HG02981 (cell line): ENCODE measurements at regions not wholly inside any gene's neighbourhood (a gene's known extent, or its start where the extent isn't known, plus 50 kb on each side); places are given as distances from the start of the nearest gene placed in this dataset.
"Not testable (repeated sequence)": the region's sequence is repeated elsewhere in the genome, so short reads cannot be mapped to it uniquely, and the experiment has no call there.

Source experiments
- ATAC-seq: cut with Tn5 transposase; IDR thresholded peaks from one replicate; pipeline ENCODE4 v1.9.1; 2021; ENCODE audit warnings: mild to moderate bottlenecking, moderate library complexity; ENCODE audit not compliant: unreplicated experiment

DNA sequence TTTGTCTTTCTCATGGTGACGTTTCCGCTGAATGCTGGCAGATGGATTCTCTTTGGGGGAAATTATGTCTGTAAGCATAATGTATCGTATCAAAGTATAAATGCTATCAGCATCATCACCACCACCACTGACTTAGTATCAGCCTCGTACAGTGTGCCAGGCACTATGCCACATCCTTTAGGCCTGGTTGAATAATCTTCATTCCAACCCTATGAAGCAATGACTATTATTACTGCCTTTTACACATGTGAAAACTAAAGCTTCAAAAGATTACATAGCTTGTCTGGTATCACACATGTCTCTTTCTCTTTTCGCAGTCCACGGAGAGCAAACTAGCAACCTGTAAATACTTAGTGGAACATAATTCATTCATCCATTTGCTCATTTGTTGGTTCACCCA is 166.7 kb upstream of the PRICKLE2 start:
- ATAC-seq, result no peak

DNA sequence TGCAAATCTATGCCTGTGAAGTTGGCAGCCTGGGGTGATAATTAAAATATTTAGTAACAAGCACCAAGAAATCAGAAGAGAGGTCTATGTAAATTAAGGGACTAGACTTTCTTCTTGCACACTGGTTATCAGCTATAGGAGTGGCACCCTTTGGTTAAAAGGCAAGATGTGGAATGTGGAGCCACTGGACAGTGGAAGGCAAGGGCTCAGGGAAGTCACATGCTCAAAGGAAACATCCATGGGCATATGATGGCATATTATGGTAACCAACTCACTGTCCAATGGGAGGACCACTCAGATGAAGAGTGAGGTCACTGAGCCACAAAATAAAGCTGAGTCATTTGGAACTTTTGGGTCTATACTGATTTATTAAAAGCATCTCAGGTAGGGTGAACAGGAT is 165.6 kb upstream of the PRICKLE2 start:
- no peak for ATAC-seq

DNA sequence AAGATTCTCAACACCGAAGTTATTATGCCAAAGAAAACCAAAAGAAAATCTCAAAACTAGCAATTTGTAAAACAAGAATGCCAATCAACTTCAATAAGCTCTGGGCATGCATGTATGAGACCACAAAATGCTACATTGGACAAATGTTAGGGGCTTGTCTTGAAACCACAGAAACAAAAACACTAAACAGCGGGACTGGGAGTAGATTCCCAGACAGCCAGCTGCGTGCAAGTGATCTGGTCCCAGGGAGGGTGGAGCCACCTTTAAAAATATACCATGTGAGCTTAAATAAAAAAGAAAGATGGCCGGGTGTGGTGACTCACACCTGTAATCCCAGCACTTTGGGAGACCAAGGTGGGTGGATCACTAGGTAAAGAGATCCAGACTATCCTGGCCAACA is 163.6 kb upstream of the PRICKLE2 start:
- ATAC-seq, result no peak

DNA sequence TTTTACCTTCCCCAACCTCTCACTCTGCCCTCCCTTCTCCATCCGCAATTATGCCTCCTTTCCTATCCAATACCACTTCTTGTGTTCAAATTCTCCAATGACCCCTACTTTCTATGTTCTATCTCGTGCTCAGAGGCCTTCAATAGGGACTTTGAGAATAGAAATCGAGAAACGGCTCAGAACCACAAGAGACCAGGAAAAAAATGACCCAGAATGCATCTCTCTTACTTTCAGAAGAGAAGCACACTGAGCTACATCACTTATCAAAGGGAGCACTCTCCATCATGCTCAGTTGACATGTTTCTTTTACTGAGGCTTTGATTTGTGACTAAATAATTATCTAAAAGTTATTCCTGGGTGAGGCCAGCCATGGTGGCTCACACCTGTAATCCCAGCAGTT is 162.4 kb upstream of the PRICKLE2 start:
- no peak for ATAC-seq

DNA sequence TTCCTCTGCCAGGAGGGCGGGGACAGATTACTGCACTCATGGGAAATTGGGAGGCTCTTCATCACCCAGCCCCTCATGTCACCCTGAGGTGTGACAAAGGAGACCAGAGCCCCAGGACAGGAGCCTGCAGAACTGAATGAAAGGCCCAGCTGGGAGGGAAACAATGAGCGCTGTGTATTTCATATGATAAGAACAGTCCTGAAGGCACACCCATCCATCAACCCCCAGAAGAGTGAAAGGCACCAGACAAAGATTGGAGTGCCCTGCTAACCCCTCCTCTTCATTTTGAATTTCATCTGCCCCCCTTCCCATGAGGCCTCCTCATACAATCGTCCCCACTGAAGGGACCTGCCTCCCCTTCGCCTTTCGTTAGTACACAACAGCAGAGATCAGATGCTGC is 160.0 kb upstream of the PRICKLE2 start:
- ATAC-seq, result no peak

DNA sequence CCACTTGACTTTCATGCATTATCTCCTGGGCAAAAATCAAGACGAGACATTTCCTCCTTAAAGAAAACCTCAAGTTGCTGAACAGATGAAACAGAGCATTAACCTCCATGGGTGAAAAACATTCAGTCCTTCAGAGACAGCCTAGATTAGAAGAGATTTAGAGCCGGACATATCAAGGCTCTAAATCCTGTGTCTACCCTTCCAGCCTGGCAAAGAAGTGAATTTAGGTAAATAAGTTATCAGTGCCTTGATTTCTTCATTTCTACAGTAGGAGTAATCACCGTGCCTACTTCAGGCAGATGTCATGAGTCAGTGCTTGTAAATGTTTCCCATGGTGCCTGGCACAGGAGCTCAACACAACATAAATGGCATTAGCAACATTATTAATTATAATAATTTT is 159.3 kb upstream of the PRICKLE2 start:
- ATAC-seq, result no peak

DNA sequence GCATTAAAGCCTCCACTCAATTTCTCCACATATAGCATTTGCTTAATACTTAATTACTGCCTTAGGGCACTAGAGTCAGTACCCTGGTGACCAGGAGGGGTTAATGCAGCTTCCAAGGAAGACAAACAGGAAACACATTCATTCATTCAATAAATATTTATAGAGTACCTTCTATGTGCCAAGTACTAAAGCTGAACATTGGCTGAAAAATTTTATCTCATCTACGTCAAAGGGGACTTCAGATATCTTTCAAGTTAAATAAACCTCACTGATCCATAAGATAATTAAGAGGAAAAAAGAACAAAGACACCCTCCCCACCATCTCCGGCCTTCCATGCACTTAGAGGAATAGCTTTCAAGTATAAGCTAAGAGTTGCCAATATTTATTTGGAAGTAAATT is 156.9 kb upstream of the PRICKLE2 start:
- ATAC-seq, result no peak

DNA sequence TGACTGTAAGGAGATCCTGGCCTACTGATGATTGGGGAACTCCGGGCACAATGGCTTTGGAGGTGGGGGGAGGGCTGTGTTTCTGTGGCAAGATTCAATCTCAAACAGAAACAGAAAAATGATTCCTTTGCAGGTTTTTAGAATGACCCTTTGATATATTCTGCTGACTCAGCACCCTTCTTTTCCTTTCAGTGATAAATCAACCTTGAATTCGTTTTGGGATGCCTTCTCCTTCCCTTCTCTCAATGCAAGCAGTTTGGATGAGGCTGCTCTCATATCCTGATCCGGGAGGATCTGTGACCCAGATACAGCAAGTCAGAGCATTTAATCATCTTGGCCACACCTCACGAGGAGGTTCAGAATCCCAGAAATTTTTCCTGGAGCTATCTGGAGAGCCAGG is 156.1 kb upstream of the PRICKLE2 start:
- ATAC-seq, result no peak

DNA sequence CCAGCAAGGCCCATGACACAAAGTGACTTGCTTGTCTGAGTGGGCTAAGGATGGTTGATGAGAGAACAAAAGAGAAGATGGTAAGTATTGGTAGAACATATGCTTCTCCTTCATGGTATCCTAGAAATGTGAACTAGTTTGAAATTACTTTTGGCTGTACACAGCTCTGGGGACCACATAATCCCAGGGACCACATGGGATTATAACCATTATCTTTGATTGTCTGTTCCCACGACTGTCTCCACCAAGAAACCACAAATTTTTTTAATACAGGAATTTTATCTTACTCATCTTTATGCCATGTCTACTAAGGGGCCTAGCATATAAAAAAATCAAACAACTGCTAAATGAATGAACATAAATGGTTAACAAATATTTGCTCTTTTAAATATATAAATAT is 155.3 kb upstream of the PRICKLE2 start:
- no peak for ATAC-seq

DNA sequence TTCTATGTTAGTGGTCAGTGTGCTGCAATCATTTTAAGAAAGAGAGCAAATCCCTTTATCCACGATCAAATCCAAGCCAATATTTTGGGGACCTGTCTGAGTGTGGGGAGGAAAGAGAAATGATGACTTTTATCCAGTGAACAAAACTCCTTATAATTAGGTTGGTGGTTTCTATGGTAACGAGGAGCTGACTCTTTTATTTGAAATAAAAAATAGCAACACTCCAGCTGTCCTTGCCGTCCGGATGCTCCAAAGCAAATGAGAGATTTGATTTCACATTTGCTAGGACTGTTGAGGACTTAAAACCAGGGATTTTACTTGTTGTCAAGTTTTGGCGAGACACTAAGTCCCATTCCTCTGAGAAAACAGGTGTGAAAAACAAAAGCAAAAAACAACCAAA is 154.0 kb upstream of the PRICKLE2 start:
- ATAC-seq, result no peak

DNA sequence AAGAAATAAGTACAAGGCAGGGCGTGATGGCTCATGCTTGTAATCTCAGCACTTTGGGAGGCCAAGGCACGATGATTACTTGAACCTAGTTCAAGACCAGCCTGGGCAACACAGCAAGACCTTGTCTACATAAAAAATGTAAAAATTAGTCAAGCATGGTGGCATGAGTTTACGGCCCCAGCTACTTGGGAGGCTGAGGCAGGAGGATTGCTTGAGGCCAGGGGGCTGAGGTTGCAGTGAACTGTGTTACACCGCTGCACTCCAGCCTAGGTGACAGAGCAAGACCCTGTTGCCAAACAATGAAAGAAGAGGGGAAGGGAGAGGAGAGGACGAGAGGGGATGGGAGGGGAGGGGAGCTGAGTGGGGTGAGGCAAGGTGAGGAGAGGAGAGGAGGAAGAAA is 152.7 kb upstream of the PRICKLE2 start:
- no peak for ATAC-seq

DNA sequence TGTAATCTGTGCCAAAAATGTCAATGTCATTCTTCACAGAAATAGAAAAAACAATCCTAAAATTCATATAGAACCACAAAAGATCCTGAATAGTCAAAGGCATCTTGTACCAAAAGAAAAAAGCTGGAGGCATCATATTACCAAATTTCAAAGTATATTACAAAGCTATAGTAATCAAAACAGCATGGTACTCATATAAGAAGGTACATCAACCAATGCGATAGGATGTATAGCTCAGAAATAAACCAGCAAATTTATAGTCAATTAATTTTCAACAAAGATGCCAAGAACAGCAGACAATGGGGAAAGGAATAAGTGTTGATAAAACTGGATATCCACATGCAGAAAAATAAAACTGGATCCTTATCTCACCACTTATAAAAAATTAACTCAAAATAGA is 150.5 kb upstream of the PRICKLE2 start:
- ATAC-seq, result no peak

DNA sequence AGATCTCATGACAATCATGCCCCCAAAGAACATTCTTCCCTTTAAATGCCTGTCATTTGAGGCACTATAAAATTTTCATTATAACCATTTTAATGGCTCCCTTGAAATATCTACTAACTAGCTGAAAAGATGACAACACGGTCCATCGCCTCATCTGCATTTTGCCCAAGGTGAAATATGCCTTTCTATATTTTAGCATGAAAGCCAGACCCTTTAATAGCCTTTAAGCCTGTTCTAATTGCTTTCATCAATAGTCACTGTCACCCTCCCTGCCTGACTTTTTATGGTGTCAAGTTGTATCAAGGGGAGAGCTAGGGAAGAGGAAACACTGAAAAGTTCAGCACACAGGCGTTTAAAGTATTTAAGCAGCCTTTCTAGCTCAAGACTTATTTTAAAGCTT is 144.1 kb upstream of the PRICKLE2 start:
- ATAC-seq, result no peak

DNA sequence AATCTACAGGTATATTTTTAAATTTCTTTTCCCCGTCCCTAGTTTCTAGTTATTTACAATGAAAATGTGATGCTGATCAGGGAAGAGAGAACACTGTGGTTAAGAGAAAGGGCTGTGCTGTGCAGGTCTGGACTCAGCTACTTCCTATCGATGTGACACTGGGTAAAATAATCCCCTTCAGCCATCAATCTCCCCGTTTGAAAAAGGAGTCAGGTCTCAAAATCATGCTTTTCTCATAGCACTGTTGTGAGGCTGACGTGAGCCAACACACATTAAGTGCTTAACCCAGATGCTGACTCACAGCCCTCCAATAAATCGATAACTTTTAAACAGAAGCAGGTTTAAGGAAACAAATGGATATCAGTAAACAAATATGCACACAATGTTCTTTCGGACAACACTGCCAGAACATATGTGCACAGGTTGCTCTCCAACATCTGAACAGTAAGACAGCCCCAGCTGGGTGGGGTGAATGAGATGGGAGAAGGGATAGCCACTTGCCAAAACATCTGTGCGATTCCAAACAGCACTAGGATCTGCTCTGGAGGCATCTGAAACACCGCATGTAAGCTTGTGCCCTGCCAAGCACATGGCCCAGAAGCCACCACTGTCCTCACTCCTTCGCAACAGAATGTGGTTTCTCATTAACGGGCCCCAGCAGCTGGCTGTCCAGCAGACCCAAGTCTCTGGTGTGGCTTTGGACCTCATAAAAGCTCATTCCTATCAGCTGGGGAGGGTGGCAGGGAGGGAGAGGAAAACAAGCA is 143.2 kb upstream of the PRICKLE2 start:
- ATAC-seq, result no peak

DNA sequence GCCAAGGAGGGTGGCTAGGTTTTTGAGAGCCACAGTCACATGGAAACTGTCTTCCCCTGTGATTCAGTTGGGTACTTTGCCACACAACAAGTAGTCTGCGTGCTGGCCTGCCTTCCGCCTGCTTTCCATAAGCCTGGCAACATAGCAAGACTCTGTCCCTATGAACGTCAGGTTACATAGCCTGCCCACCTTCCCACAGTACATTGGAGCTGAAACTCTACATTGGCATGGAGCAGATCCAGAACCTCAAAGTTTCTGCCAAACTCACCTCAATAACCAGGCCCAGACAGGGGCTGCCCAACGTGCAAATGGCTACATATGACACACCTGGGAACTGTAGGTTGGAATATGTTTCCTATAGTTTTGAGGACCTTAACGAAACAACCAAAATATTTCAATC is 140.6 kb upstream of the PRICKLE2 start:
- ATAC-seq, result no peak

DNA sequence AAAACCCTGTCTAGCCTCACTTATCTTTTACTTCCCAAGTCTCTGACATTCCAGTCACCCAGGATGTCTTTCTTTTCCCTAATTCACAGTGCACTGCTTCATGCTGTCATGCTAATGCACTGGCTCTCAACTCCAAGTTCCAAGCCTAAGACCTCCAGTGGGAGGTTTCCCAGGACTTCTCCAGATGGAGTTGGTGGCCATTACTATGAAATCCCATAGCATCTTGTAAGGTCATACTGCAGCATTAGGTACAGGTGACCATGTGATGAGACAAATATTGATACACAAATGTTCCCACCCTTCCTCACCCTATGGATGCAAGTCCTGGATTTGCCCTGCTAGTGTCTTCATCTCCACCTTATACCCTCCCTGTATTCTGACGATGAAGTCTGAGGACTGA is 138.6 kb upstream of the PRICKLE2 start:
- no peak for ATAC-seq

DNA sequence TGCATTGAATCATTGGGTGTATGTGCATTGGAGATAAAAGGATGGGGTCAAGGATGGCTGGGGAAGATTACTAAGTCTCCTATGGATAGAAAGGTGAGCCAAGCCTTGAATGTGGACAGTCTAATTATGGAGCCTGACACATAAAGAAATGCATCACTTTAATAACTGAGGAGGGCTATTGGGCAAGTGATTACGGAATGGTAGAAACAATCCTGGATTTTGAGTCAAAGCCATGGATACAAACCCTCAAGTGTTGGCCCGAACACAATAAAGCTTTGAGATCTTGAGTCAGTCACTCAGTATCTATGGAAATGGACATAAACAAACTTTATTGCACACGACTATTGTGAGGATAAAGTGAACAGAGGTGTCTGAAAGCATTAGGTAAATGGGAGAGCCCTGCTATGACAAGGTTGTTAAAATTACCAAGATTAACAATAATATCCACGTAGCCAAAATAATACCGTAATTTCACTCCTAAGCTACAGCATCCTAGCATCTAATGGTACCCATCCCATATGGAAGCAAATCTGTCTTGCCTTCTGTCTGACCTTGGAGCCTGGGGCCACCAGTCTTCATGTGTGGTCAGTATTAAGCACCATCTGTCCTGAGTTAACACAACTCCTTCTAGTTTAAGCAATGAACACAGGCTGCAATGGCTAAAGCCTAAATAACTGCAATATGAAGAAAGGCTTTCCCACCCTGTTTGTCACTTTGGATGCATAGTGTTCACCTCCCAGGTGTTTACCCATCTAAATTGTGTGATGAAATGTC is 136.9 kb upstream of the PRICKLE2 start:
- no peak for ATAC-seq

DNA sequence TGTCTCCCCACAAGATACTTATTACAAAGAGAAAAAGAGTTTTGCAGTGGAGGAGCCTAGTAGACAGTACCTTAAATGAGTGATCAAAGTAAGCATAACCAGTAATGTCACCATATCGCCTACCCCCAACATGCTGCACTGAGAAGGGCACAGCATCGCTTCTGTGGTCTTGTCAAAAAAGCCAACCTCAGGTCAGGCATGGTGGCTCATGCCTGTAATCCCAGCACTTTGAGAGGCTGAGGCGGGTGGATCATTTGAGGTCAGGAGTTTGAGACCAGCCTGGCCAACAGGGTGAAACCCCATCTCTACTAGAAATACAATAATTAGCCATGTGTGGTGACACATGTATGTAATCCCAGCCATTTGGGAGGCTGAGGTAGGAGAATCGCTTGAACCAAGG is 135.8 kb upstream of the PRICKLE2 start:
- not testable (repeated sequence) for ATAC-seq

DNA sequence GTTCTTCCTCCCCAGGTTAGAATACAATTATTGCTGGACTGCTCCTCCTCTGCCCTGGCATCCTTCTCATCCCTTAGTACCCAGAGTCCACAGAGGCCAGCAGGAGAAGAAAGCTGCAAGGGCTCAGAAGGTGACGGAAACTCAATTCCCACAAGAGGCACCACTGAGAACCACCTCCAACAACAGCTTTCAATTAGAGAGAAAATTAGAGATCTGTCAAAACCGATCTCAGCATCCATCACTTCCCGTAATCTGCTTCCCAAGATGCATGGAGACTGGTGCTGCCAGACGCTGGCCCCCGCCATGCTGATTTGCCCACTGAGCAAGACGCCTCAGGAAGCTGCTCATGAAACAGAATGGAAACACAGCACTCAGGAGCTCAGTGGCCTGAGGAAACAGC is 135.0 kb upstream of the PRICKLE2 start:
- ATAC-seq, result no peak

DNA sequence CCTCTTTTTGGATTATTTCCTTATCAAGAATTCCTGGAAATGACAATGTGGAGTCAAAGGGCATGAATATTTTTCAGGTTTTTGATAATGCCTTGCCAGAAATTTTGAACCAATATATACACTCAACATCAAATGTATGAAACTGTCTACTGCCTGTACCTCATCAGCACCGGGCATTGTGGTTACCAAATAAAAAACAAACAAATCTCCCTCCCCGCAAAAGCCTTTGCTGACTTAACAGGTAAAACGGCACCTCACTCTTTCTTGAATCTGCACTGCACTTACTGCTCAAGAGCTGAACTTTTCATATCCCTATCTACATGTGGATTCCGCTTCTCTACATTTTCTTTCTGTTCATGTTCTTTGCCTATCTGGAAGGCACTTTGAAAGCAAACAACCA is 134.5 kb upstream of the PRICKLE2 start:
- no peak for ATAC-seq

DNA sequence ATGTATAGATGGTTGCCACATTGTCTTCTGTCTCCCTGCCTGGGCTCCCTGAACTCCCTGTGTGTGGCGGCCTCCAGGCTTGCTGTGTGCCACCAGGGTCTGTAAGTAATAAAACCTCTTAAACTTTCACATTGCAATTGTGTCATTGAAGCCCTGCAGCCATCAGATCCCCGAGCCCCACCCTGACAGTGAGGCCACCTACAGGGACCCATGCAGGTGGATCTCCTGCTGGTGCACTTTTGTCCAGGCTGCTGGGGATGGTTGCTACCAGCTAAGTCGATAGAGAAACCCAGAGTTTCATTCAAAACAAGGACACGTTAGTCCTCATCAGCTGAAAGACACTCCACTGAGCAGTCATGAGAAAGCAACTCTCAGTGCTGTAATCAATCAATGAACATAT is 133.6 kb upstream of the PRICKLE2 start:
- ATAC-seq, result no peak

DNA sequence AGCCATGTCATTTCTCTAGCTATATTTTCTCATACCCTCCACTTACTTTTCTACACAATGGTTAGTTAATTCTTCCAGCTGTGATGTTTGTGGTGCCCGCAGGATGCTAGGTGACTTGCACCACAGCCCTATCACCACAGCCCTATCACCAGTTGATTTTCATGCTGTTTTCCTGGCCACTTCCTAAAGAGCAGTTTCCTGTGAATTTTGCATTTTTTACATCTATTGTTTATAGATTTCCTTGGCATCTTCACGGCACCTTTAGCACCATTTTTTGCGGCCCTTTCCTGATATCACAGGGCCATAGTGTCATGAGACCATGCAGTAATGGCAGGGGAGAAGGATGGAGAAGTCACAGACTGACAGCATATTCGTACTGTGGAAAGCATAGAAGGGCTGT is 132.9 kb upstream of the PRICKLE2 start:
- no peak for ATAC-seq

DNA sequence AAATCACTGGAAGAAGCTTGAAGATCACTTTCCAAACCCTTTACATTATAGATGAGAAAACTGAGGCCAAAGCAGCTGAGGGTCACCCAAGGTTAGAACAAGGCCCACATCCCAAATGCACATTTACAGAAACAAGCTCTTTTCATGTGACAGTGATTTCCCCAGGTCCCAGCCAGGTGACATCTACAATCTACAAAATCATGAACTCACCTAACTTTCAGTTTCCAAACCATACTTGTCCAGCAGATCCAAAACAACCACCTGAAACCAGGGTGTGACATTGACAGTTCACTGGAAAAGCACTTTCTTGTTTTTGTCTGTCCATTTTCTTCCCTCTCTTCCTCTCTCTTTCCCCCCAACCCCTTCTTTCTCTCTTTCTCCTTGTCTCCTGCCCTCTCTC is 132.2 kb upstream of the PRICKLE2 start:
- no peak for ATAC-seq
